Testis (tissue), 2 donors: ENCODE measurements at regions not wholly inside any gene's neighbourhood (a gene's known extent, or its start where the extent isn't known, plus 50 kb on each side); places are given as distances from the start of the nearest gene placed in this dataset.

Experiments
- DNase-seq: peaks from one replicate; pipeline ENCODE4 v3.0.0-alpha.2; 2019
- H3K27ac ChIP-seq, 2 donors: fragments of 200-600 bp; sonication (generic); one replicate each; pipeline ENCODE4 v1.5.1; 2019
- H3K27me3 ChIP-seq: fragments of 200-600 bp; sonication (generic); one replicate; pipeline ENCODE4 v1.5.1; 2019
- H3K36me3 ChIP-seq: fragments of 200-600 bp; sonication (generic); one replicate; pipeline ENCODE4 v1.5.1; 2017; ENCODE audit warnings: low read depth; ENCODE audit errors: missing control alignments
- H3K4me1 ChIP-seq: fragments of 200-600 bp; sonication (generic); one replicate; pipeline ENCODE4 v1.5.1; 2019
- H3K4me3 ChIP-seq, 2 donors: fragments of 200-600 bp; sonication (generic); one replicate each; pipeline ENCODE4 v1.5.1; 2017 to 2019
- H3K9me3 ChIP-seq: fragments of 200-600 bp; sonication (generic); one replicate; pipeline ENCODE4 v1.5.1; 2017
- POLR2A ChIP-seq: fragments of 450-650 bp; IDR thresholded peaks from one replicate; pipeline ENCODE4 v1.6.1; 2017; ENCODE audit warnings: antibody characterized with exemption, mild to moderate bottlenecking, moderate library complexity
- WGBS, 2 donors: methylation state at CpG; one replicate each; pipeline ENCODE4 v1.1.5; 2018; 5-methylcytosine and 5-hydroxymethylcytosine counted together
- intact Hi-C: fragments of 100-400 bp; cut with DNase I; formaldehyde crosslinking; loops from one replicate; pipeline ENCODE4 v1.15.1; 2023; ENCODE audit warnings: low total_unique reads
- TF ChIP-seq, protein P1 (sequence below), 3 experiments: fragments of 450-650 bp in 2 of 3; fragments of 200-600 bp in 1 of 3; sonication (generic) in 1 of 3; IDR thresholded peaks; one replicate each; pipeline ENCODE4 v1.5.1; 2016 to 2019; ENCODE audit warnings: antibody characterized with exemption in 3 of 3, mild to moderate bottlenecking in 2 of 3, moderate library complexity in 1 of 3

DNA sequence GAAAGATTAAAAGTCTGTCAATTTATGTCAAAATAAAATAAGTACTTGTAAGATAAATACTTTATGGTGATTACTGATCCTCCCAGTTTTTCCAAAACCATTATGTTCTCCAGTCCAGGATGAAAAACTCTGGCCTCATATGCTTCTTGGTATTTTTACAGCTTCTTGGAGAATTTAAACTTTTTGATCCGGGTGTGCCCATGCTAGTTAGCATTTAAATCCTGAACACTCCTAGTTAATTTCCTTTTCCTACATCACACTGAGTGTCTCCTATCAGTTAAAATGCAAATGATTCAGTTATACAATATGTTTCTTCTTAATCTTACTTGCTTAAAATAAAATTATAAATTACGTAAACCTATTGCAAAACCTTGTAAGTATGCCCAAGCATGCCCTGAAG, 499.9 kb upstream of the SLITRK6 start:
- no peaks in the 10 kb centered on the region for H3K27me3 ChIP-seq
- H3K9me3 ChIP-seq: no peaks in the 10 kb centered on the region
- no peak for TF ChIP-seq POLR2A
- TF ChIP-seq, protein P1, sequence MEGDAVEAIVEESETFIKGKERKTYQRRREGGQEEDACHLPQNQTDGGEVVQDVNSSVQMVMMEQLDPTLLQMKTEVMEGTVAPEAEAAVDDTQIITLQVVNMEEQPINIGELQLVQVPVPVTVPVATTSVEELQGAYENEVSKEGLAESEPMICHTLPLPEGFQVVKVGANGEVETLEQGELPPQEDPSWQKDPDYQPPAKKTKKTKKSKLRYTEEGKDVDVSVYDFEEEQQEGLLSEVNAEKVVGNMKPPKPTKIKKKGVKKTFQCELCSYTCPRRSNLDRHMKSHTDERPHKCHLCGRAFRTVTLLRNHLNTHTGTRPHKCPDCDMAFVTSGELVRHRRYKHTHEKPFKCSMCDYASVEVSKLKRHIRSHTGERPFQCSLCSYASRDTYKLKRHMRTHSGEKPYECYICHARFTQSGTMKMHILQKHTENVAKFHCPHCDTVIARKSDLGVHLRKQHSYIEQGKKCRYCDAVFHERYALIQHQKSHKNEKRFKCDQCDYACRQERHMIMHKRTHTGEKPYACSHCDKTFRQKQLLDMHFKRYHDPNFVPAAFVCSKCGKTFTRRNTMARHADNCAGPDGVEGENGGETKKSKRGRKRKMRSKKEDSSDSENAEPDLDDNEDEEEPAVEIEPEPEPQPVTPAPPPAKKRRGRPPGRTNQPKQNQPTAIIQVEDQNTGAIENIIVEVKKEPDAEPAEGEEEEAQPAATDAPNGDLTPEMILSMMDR (IDR thresholded peaks at IDR 0.05): no peak
- no peak overlapping the region for H3K27ac ChIP-seq
- 72 to 76% methylated on average over 2 of the region's 2 CpGs for WGBS, 2 donors
- no peak overlapping the region for H3K4me3 ChIP-seq
- no peak for DNase-seq
- intact Hi-C loops: no loop called here
- no peaks in the 10 kb centered on the region for H3K36me3 ChIP-seq
- H3K4me1 ChIP-seq: no peaks in the 10 kb centered on the region

DNA sequence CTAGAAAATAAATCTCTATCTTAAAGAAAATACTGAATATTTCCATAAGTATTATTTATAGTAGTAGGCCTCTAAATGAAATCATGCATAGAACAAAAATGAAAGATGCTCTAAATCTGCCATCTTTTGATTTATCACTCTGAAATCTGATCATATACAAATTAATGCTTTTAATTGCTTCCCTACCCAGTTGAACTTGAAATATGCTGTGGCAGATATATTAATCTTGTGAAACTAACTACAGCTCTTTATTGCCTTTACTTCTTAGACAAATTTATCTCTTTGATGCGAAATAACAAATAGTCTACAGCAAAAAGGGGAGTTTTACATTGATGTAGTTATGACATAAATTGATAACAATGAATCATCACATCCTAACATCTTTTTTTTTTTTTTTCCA, 510.7 kb upstream of the SLITRK6 start:
- no peak for TF ChIP-seq POLR2A
- TF ChIP-seq, protein P1 (IDR thresholded peaks at IDR 0.05): no peak
- no peak overlapping the region for H3K4me3 ChIP-seq
- no peaks in the 10 kb centered on the region for H3K36me3 ChIP-seq
- intact Hi-C loops: no loop called here
- WGBS, 2 donors: 64 to 71% methylated on average over 1 of the region's 1 CpG
- no peak overlapping the region for H3K27ac ChIP-seq
- no peaks in the 10 kb centered on the region for H3K4me1 ChIP-seq
- H3K27me3 ChIP-seq: no peaks in the 10 kb centered on the region
- H3K9me3 ChIP-seq: no peaks in the 10 kb centered on the region
- no peak for DNase-seq

DNA sequence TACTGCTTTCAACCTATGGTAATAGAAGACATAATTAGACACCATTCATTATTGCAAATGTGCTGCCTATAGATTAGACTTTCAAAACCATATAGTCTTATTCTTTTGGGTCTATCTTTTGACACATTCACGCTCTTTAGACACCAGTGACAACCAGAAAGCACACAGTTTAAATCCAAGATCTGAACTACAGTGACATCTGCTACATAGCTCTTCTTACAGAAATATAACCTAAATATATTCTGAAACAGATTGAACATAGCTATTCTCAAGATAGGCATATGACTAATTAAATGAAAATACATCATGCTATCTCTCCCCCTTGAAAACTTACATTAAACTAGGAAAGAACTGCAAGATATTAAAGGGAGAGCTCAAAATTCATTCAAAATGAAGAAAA, 514.2 kb upstream of the SLITRK6 start:
- no peak for DNase-seq
- no peaks in the 10 kb centered on the region for H3K4me1 ChIP-seq
- no peak for TF ChIP-seq POLR2A
- TF ChIP-seq, protein P1 (IDR thresholded peaks at IDR 0.05): no peak
- H3K27ac ChIP-seq: no peak overlapping the region
- H3K4me3 ChIP-seq: no peak overlapping the region
- 94 to 95% methylated on average over 1 of the region's 1 CpG for WGBS, 2 donors
- intact Hi-C loops: no loop called here
- H3K36me3 ChIP-seq: no peaks in the 10 kb centered on the region
- no peaks in the 10 kb centered on the region for H3K9me3 ChIP-seq
- H3K27me3 ChIP-seq: no peaks in the 10 kb centered on the region

DNA sequence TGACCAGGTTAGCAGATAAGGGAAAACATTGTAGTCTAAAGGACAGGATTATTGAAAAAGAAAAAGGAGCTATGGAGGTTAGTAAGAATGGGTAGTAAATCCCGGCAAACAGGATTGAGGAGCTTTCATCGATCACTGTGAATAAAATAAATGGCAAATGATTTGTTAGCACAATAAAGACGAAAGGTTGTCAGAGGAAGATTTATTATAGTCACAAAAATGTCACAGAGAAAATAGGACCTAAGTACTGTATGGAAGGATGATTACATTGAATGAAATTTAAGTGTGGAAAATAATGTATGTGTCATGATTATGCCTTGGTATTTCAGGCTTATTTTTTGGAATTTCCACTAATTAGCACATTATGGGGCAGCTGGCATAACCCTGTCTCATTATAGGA, 519.2 kb upstream of the SLITRK6 start:
- intact Hi-C loops: no loop called here
- no peaks in the 10 kb centered on the region for H3K27me3 ChIP-seq
- no peak overlapping the region for H3K4me3 ChIP-seq
- H3K9me3 ChIP-seq: no peaks in the 10 kb centered on the region
- no peaks in the 10 kb centered on the region for H3K36me3 ChIP-seq
- no peak for DNase-seq
- H3K4me1 ChIP-seq: no peaks in the 10 kb centered on the region
- no peak overlapping the region for H3K27ac ChIP-seq
- 55 to 72% methylated on average over 3 of the region's 3 CpGs for WGBS, 2 donors
- TF ChIP-seq, protein P1 (IDR thresholded peaks at IDR 0.05): no peak
- TF ChIP-seq POLR2A: no peak

DNA sequence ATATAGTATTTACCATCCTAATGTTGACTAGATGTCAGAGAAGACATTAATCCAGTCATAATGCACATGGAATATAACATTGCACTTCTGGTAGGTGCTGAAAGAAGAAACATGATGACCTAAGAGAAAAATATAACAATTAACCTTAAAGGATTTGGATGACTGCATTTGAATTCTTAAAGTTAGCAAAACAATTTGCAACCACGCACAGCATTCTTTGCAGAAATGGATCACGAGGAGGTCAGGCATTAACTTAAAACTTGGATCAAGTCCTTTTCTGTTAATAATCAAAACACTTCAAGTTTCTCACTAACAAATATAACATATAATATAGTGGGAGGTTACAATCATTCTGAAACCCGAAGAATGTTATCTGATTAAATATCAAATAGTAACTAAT, 525.0 kb upstream of the SLITRK6 start:
- TF ChIP-seq, protein P1 (IDR thresholded peaks at IDR 0.05): no peak
- no peak for TF ChIP-seq POLR2A
- Histone ChIP-seq H3K9me3 (no peaks in the 10 kb centered on the region), H3K27ac (no peak overlapping the region), H3K36me3 (no peaks in the 10 kb centered on the region), H3K27me3 (no peaks in the 10 kb centered on the region), H3K4me1 (no peaks in the 10 kb centered on the region), H3K4me3 (no peak overlapping the region)
- intact Hi-C loops: no loop called here
- DNase-seq: no peak
- 70 to 75% methylated on average over 3 of the region's 3 CpGs for WGBS, 2 donors
